ENCODE measurements at regions not wholly inside any gene's neighbourhood (a gene's known extent, or its start where the extent isn't known, plus 50 kb on each side); places are given as distances from the start of the nearest gene placed in this dataset.
"Not testable (repeated sequence)": the region's sequence is repeated elsewhere in the genome, so short reads cannot be mapped to it uniquely, and the experiment has no call there.

DNA sequence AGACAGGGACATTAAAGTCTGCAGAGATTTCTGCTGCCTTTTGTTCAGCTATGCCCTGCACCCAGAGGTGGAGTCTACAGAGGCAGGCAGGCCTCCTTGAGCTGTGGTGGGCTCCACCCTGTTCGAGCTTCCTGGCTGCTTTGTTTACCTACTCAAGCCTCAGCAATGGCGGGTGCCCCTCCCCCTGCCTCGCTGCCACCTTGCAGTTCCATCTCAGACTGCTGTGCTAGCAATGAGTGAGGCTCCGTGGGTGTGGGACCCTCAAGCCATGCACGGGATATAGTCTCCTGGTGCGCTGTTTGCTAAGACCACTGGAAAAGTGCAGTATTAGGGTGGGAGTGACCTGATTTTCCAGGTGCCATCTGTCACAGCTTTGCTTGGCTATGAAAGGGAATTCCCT lies 125.4 kb upstream of the FOXG1 start:
- TF ChIP-seq, protein P1, sequence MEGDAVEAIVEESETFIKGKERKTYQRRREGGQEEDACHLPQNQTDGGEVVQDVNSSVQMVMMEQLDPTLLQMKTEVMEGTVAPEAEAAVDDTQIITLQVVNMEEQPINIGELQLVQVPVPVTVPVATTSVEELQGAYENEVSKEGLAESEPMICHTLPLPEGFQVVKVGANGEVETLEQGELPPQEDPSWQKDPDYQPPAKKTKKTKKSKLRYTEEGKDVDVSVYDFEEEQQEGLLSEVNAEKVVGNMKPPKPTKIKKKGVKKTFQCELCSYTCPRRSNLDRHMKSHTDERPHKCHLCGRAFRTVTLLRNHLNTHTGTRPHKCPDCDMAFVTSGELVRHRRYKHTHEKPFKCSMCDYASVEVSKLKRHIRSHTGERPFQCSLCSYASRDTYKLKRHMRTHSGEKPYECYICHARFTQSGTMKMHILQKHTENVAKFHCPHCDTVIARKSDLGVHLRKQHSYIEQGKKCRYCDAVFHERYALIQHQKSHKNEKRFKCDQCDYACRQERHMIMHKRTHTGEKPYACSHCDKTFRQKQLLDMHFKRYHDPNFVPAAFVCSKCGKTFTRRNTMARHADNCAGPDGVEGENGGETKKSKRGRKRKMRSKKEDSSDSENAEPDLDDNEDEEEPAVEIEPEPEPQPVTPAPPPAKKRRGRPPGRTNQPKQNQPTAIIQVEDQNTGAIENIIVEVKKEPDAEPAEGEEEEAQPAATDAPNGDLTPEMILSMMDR (IDR thresholded peaks at IDR 0.05; ENCODE audit: borderline replicate concordance, extremely low read depth, low read length, poor library complexity, severe bottlenecking) = not testable (repeated sequence)
- TF ChIP-seq EZH2 (IDR thresholded peaks at IDR 0.05; ENCODE audit: borderline replicate concordance, low read depth, low read length, severe bottlenecking) = not testable (repeated sequence)
